ENCODE measurements at regions not wholly inside any gene's neighbourhood (a gene's known extent, or its start where the extent isn't known, plus 50 kb on each side); places are given as distances from the start of the nearest gene placed in this dataset.

- no peak overlapping the region for H3K18ac ChIP-seq (ENCODE audit: insufficient read length, low read depth, low read length)
- H3K9me3 ChIP-seq (ENCODE audit: control insufficient read depth, low read depth, low read length) = no peaks in the 10 kb centered on the region
- H3T11ph ChIP-seq (ENCODE audit: low read length) = no peak overlapping the region
- H2BK120ac ChIP-seq (ENCODE audit: low read depth, low read length, poor library complexity, severe bottlenecking) = peak overlapping the region; percentile 78
- no peak overlapping the region for H2AK5ac ChIP-seq (ENCODE audit: insufficient read length, low read length)
- no peaks in the 10 kb centered on the region for H4K20me1 ChIP-seq (ENCODE audit: control insufficient read depth, insufficient read depth, insufficient read length)
- no peak overlapping the region for H3K4me2 ChIP-seq (ENCODE audit: insufficient read depth, insufficient read length, low read length)
- no peak overlapping the region for H3K23ac ChIP-seq (ENCODE audit: insufficient read length, low read depth, low read length)
- Mint-ChIP-seq H3K27ac (no peak overlapping the region), H3K4me3 (no peak overlapping the region), H3K27me3 (ENCODE audit: low read depth) (no peaks in the 10 kb centered on the region; the same call in 1 of the 2 replicates), H3K9me3 (peaks cover 33 to 44% of the 10 kb centered on the region in 2 experiments), H3K4me1 (peaks cover 0 to 5% of the 10 kb centered on the region in 2 experiments; a peak in 1 of 4 replicates), H3K36me3 (ENCODE audit: insufficient read depth in 1 of 3, low read depth in 3 of 3) (peaks cover 16 to 37% (median 30%) of the 10 kb centered on the region in 3 experiments)
- no peaks in the 10 kb centered on the region for H3K79me2 ChIP-seq (ENCODE audit: insufficient read depth, low read length)
- H2BK20ac ChIP-seq (ENCODE audit: low read depth, low read length, poor library complexity, severe bottlenecking) = no peak overlapping the region
- H2BK12ac ChIP-seq (ENCODE audit: insufficient read length, low read depth, low read length) = no peak overlapping the region
- no peak overlapping the region for H3K4ac ChIP-seq (ENCODE audit: low read depth, low read length)
- H3K27me3 ChIP-seq (ENCODE audit: insufficient read depth, low read length) = no peaks in the 10 kb centered on the region
- no CpG with 5 or more reads among the region's 11 CpGs for WGBS (ENCODE audit: extremely low coverage, insufficient read length, low lambda C conversion rate)
- H3K56ac ChIP-seq (ENCODE audit: insufficient read length, low read depth, low read length) = no peak overlapping the region
- no peaks in the 10 kb centered on the region for H3K79me1 ChIP-seq (ENCODE audit: insufficient read depth, low read depth, low read length, poor library complexity, severe bottlenecking)
- no peak overlapping the region for H3K14ac ChIP-seq (ENCODE audit: insufficient read depth, low read length)
- no peak overlapping the region for H4K8ac ChIP-seq (replicated peaks; ENCODE audit: insufficient read length, low read depth, low read length)
- no peaks in the 10 kb centered on the region for H3K23me2 ChIP-seq (ENCODE audit: insufficient read length, low read depth, low read length, poor library complexity, severe bottlenecking)
- TF ChIP-seq CTCF (conservative IDR thresholded peaks at IDR 0.05) = no peak
- no peak overlapping the region for H4K5ac ChIP-seq (ENCODE audit: insufficient read length, low read depth, low read length)
- H2BK5ac ChIP-seq (ENCODE audit: insufficient read length, low read length) = no peak overlapping the region
- H2AFZ ChIP-seq (ENCODE audit: low read length) = no peak overlapping the region
- peak; percentile 12 for DNase-seq
- H3K4me1 ChIP-seq (ENCODE audit: insufficient read depth, low read length) = no peaks in the 10 kb centered on the region
- H2BK15ac ChIP-seq (ENCODE audit: low read depth, low read length) = no peak overlapping the region
- no peak overlapping the region for H3K27ac ChIP-seq (ENCODE audit: insufficient read length, low read depth, low read length)
- H4K91ac ChIP-seq (ENCODE audit: insufficient read length, low read depth, low read length) = no peak overlapping the region
- no peak overlapping the region for H3K9ac ChIP-seq (ENCODE audit: extremely low read depth, insufficient read length, low read length)
Observed at GRCh38 chr2:8247905-8248622, 433.8 kb upstream of the ID2 start.

All from H9 (cell line).